K562 (cell line): ENCODE measurements at regions not wholly inside any gene's neighbourhood (a gene's known extent, or its start where the extent isn't known, plus 50 kb on each side); places are given as distances from the start of the nearest gene placed in this dataset.

Experiments used
- ATAC-seq: fragments of 200-7000 bp; cut with Tn5 transposase; 3 replicates; pipeline ENCODE4 v1.9.1; 2020; ENCODE audit warnings: moderate library complexity
- BruUV-seq: library from RNA; stranded (reverse); fragments of 400-500 nt; replicated peaks from 2 replicates; lab custom pipeline; 2021; lab: Mats Ljungman, UMichigan
- CTCF ChIA-PET: fragments of 300-600 bp; formaldehyde crosslinking; extraction: SDS; loops from one replicate; lab custom pipeline; 2021; ENCODE audit warnings: low intra/inter-chr PET ratio; lab: Yijun Ruan, JAX
- POLR2A ChIA-PET: fragments of 300-600, 350-650 bp; sonication (Branson Sonifier 250); formaldehyde crosslinking; extraction: SDS; loops from one replicate; lab custom pipeline; 2021; ENCODE audit warnings: antibody characterized with exemption, inconsistent platforms; lab: Yijun Ruan, JAX
- DNase-seq, 4 experiments: peaks; one replicate each; pipeline versions ENCODE4 v3.0.0 to v3.0.0-alpha.2; 2011 to 2018; ENCODE audit warnings: low spot score in 3 of 4, mixed read lengths in 3 of 4; ENCODE audit errors: extremely low read depth in 1 of 4
- FAIRE-seq: peaks from 2 replicates; lab custom pipeline; 2011; peaks lifted over from hg19 to GRCh38; lab: Jason Lieb, UNC
- H2AFZ ChIP-seq: 2 replicates; pipeline ENCODE4 v1.6.0; 2011; ENCODE audit warnings: low read depth, low read length, control low read depth, inconsistent platforms
- H3K27ac ChIP-seq: fragments of 200-600 bp; 3 replicates; pipeline ENCODE4 v1.8.0; 2011; ENCODE audit warnings: low read depth, mild to moderate bottlenecking, control low read depth, inconsistent platforms, low read length, moderate library complexity, mixed read lengths; ENCODE audit errors: extremely low read depth
- H3K27me3 ChIP-seq, 2 experiments: fragments of 300-600 bp in 1 of 2; 2 replicates in 1 of 2; 3 replicates in 1 of 2; pipeline versions ENCODE4 v1.6.0 to v1.8.0; 2011; ENCODE audit warnings: inconsistent platforms in 2 of 2, low read length in 2 of 2, mild to moderate bottlenecking in 1 of 2, mixed read lengths in 1 of 2, moderate library complexity in 1 of 2; ENCODE audit not compliant: control insufficient read depth in 2 of 2, insufficient read depth in 2 of 2
- H3K36me3 ChIP-seq: fragments of 300-600 bp; 3 replicates; pipeline ENCODE4 v1.8.0; 2011; ENCODE audit warnings: mild to moderate bottlenecking, low read length, inconsistent platforms; ENCODE audit not compliant: control insufficient read depth, insufficient read depth
- H3K4me1 ChIP-seq, 2 experiments: fragments of 200-600 bp in 1 of 2; replicated peaks in 1 of 2; 2 replicates in 1 of 2; 3 replicates in 1 of 2; pipeline versions ENCODE4 v1.5.1 to v1.8.0; 2011; ENCODE audit warnings: inconsistent platforms in 2 of 2, low read length in 2 of 2, mild to moderate bottlenecking in 1 of 2, mixed read lengths in 1 of 2, moderate library complexity in 1 of 2; ENCODE audit not compliant: control insufficient read depth in 2 of 2, insufficient read depth in 2 of 2
- H3K4me2 ChIP-seq: 2 replicates; pipeline ENCODE4 v1.6.1; 2011; ENCODE audit warnings: low read length, control low read depth, inconsistent platforms, mixed read lengths; ENCODE audit not compliant: insufficient read depth
- H3K4me3 ChIP-seq: fragments of 200-600 bp; sonication (generic), shearing (Covaris generic); 2 replicates; pipeline ENCODE4 v1.5.1; 2016; ENCODE audit warnings: control low read depth, inconsistent platforms
- H3K79me2 ChIP-seq: fragments of 200-600 bp; 3 replicates; pipeline ENCODE4 v1.8.0; 2011; ENCODE audit warnings: low read length, inconsistent platforms; ENCODE audit not compliant: control insufficient read depth, insufficient read depth
- H3K9ac ChIP-seq, 2 experiments: 2 replicates each; pipeline versions ENCODE4 v1.6.0 to v1.6.1; 2011; ENCODE audit warnings: low read depth in 2 of 2, low read length in 2 of 2, control low read depth in 1 of 2, inconsistent platforms in 1 of 2, mild to moderate bottlenecking in 1 of 2, mixed read lengths in 1 of 2; ENCODE audit not compliant: insufficient read depth in 1 of 2
- H3K9me1 ChIP-seq: one replicate; pipeline ENCODE4 v1.6.0; 2011; ENCODE audit warnings: inconsistent platforms, mild to moderate bottlenecking, low read length, moderate library complexity; ENCODE audit not compliant: control insufficient read depth, insufficient read depth
- H3K9me3 ChIP-seq: replicated peaks from 2 replicates; pipeline ENCODE4 v1.5.1; 2011; ENCODE audit warnings: low read depth, low read length, inconsistent platforms; ENCODE audit not compliant: control insufficient read depth, insufficient read depth
- H4K20me1 ChIP-seq: replicated peaks from 2 replicates; pipeline ENCODE4 v1.6.1; 2011; ENCODE audit warnings: low read length, inconsistent platforms, mixed read lengths; ENCODE audit not compliant: control insufficient read depth, insufficient read depth
- CTCF ChIP-seq, 3 experiments: IDR thresholded peaks in 2 of 3; conservative IDR thresholded peaks in 1 of 3; 2 replicates each; pipeline ENCODE4 v1.5.1; 2011 to 2012; ENCODE audit warnings: low read length in 3 of 3, mild to moderate bottlenecking in 3 of 3, control low read depth in 2 of 3, improper control_type of control experiment in 1 of 3, inconsistent platforms in 1 of 3, low read depth in 1 of 3, mixed read lengths in 1 of 3, moderate library complexity in 1 of 3; ENCODE audit not compliant: insufficient read depth in 2 of 3
- FOXP4 ChIP-seq: sonication (generic); formaldehyde crosslinking; IDR thresholded peaks from 2 replicates; pipeline ENCODE4 v1.8.0; 2022; ENCODE audit warnings: mild to moderate bottlenecking, missing genetic modification reagents, borderline replicate concordance
- NR2C2 ChIP-seq, 2 experiments: fragments of 200-800 bp in 1 of 2; sonication (Bioruptor generic) in 1 of 2; sonication (generic) in 1 of 2; formaldehyde crosslinking in 1 of 2; IDR thresholded peaks; 2 replicates each; pipeline versions ENCODE4 v1.6.1 to v1.8.0; 2016 to 2022; ENCODE audit warnings: mild to moderate bottlenecking in 1 of 2, missing compliant biosample characterization in 1 of 2, missing genetic modification characterization in 1 of 2, missing genetic modification reagents in 1 of 2
- POLR2H ChIP-seq: IDR thresholded peaks from 2 replicates; pipeline ENCODE4 v1.6.1; 2016; ENCODE audit warnings: missing genetic modification characterization, low read depth, mild to moderate bottlenecking, control low read depth, missing compliant biosample characterization, moderate library complexity
- SMARCB1 ChIP-seq: IDR thresholded peaks from 2 replicates; pipeline ENCODE4 v1.6.1; 2011; ENCODE audit warnings: improper control_type of control experiment, low read depth; ENCODE audit not compliant: insufficient read length
- WGBS: fragments of 100-300 bp; shearing (Covaris generic); methylation state at CpG from one replicate; pipeline ENCODE4 v1.1.6; 2016; ENCODE audit warnings: low coverage, mixed read lengths; ENCODE audit not compliant: insufficient coverage; ENCODE audit errors: missing lambda C conversion rate; 5-methylcytosine and 5-hydroxymethylcytosine counted together
- in situ Hi-C: fragments of 300-500 bp; cut with MboI; formaldehyde crosslinking; loops from 4 replicates; pipeline ENCODE4 v1.15.0; 2018; ENCODE audit warnings: inconsistent platforms, mixed read lengths
- intact Hi-C: fragments of 100-400 bp; cut with micrococcal nuclease; formaldehyde crosslinking; loops from 2 replicates; pipeline ENCODE4 v1.14.2; 2022
- TF ChIP-seq, protein P1 (sequence below): fragments of 250-450 bp; sonication (Bioruptor Pico); IDR thresholded peaks from 2 replicates; pipeline ENCODE4 v1.9.0; 2021; ENCODE audit warnings: mild to moderate bottlenecking, inconsistent platforms

DNA sequence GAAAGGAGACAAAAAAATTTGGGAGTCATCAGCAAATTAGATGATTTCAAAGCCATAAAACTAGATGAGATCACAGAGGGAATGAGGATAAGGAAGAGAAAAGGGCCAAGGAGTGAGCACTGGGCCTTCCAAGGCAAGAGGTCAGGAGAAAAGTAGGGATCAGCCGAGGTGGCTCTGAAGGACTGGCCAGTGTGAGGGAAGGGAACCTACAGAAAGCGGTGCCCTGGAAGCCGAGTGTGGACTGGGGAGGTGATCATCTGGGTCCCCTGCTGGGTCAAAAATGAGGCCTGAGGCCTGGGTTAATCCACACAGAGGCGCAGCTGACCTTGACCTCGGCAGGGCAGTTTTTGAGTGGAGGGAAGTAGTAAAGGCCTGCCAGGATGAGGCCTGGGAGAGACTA is 133.8 kb downstream of the SMIM20 start:
- no peaks in the 10 kb centered on the region for H3K4me1 ChIP-seq
- no peaks in the 10 kb centered on the region for H4K20me1 ChIP-seq
- WGBS = 0% methylated on average over 5 of the region's 5 CpGs
- no peak overlapping the region for H2AFZ ChIP-seq
- ATAC-seq = no peak
- no peaks in the 10 kb centered on the region for H3K36me3 ChIP-seq
- no peak overlapping the region for H3K4me3 ChIP-seq
- BruUV-seq = no TSS peak
- no peak overlapping the region for H3K27ac ChIP-seq
- in situ Hi-C loops (no loop called here), intact Hi-C loops (no loop called here)
- H3K9me1 ChIP-seq = no peaks in the 10 kb centered on the region
- H3K9me3 ChIP-seq = no peaks in the 10 kb centered on the region
- H3K27me3 ChIP-seq = peaks cover 5 to 39% of the 10 kb centered on the region in 2 experiments; a peak in 4 of 5 replicates
- no peak overlapping the region for H3K9ac ChIP-seq
- no peaks in the 10 kb centered on the region for H3K79me2 ChIP-seq
- H3K4me2 ChIP-seq = no peak overlapping the region
- ChIA-PET CTCF (interaction anchor here (0.6 kb wide), 1 partner anchor 604 kb away, joined by 3 read pairs; no protein-coding TSS in a partner anchor), POLR2A (no interaction called here)
- DNase-seq = no peak
- no peak for FAIRE-seq
- TF ChIP-seq, protein P1, sequence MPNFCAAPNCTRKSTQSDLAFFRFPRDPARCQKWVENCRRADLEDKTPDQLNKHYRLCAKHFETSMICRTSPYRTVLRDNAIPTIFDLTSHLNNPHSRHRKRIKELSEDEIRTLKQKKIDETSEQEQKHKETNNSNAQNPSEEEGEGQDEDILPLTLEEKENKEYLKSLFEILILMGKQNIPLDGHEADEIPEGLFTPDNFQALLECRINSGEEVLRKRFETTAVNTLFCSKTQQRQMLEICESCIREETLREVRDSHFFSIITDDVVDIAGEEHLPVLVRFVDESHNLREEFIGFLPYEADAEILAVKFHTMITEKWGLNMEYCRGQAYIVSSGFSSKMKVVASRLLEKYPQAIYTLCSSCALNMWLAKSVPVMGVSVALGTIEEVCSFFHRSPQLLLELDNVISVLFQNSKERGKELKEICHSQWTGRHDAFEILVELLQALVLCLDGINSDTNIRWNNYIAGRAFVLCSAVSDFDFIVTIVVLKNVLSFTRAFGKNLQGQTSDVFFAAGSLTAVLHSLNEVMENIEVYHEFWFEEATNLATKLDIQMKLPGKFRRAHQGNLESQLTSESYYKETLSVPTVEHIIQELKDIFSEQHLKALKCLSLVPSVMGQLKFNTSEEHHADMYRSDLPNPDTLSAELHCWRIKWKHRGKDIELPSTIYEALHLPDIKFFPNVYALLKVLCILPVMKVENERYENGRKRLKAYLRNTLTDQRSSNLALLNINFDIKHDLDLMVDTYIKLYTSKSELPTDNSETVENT (CRISPR knock-in tag) = no peak
- TF ChIP-seq FOXP4 (CRISPR knock-in tag) = no peak
- no peak for TF ChIP-seq SMARCB1
- no peak for TF ChIP-seq NR2C2 (CRISPR knock-in tag; IDR thresholded peaks at IDR 0.05)
- no peak for TF ChIP-seq NR2C2 (tag; IDR thresholded peaks at IDR 0.05)
- no peak for TF ChIP-seq CTCF (IDR thresholded peaks at IDR 0.05 in 2 of 3, conservative IDR thresholded peaks at IDR 0.05 in 1 of 3; ENCODE audit: insufficient read depth in 2 of 3, low read depth in 1 of 3, low read length in 3 of 3)
- TF ChIP-seq POLR2H = no peak
